ENCODE measurements at regions not wholly inside any gene's neighbourhood (a gene's known extent, or its start where the extent isn't known, plus 50 kb on each side); places are given as distances from the start of the nearest gene placed in this dataset.
"Not testable (repeated sequence)": the region's sequence is repeated elsewhere in the genome, so short reads cannot be mapped to it uniquely, and the experiment has no call there.

DNA sequence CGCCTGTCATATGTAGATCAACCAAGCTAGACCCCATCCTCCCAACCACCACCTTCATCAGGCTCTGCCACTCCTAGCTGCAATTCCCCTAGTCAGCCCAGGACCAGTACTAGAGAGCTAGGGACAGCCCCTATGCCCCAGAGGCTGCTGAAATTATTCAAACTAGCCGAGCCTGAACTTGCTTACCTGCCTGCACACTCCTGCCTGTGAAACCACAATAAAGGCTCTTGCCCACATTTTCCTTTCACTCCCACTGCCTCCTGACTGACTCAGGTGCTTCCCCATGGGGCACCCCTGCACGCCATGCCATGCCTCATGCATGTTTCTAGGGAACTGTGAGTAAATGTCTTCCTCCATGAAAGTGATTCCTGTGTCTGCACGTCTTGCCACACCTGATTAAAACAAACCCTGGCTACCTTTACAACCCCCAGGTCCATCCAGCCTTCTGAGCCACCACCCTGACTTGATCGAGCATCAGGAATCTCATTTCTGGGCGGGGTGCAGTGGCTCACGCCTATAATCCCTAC lies 66.5 kb upstream of the IER3 start:
- no peak for DNase-seq (ENCODE audit: low read depth in 4 of 4, low spot score in 2 of 4)

DNA sequence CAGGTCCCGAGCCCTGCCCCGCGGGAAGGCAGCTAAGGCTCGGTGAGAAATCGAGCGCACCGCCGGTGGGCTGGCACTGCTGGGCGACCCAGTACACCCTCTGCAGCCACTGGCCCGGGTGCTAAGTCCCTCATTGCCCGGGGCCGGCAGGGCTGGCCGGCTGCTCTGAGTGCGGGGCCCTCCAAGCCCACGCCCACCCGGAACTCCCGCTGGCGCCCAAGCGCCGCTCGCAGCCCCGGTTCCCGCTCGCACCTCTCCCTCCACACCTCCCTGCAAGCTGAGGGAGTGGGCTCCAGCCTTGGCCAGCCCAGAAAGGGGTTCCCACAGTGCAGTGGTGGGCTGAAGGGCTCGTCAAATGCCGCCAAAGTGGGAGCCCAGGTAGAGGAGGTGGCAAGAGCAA lies 63.2 kb upstream of the IER3 start:
- DNase-seq (ENCODE audit: low read depth in 4 of 4, low spot score in 2 of 4), result not testable (repeated sequence)

DNA sequence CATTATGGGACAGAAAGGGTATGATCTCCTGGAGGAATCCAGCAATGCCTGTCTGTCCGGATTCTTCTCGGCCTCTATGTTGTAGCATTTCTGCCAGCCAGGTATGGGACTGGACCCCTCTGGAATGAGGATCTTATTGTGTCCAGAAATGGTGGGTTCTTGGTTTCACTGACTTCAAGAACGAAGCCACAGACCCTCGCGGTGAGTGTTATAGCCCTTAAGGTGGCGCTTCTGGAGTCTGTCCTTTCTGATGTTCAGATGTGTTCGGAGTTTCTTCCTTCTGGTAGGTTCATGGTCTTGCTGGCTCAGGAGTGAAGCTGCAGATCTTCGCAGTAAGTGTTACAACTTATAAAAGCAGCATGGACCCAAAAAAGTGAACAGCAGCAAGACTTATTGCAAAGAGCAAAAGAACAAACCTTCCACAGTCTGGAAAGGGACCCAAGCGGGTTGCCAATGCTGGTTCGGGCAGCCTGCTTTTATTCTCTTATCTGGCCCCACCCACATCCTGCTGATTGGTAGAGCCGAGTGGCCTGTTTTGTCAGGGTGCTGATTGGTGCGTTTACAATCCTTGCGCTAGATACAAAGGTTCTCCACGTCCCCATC lies 62.3 kb upstream of the IER3 start:
- no peak for DNase-seq (ENCODE audit: low read depth in 4 of 4, low spot score in 2 of 4)

- DNase-seq (ENCODE audit: low read depth in 4 of 4, low spot score in 2 of 4), result no peak
These were observed 60.0 kb upstream of the IER3 start for GRCh38 chr6:30804333-30804732.

- no peak for DNase-seq (ENCODE audit: low read depth in 4 of 4, low spot score in 2 of 4)
These were observed 58.4 kb upstream of the IER3 start for GRCh38 chr6:30802731-30803130.

DNA sequence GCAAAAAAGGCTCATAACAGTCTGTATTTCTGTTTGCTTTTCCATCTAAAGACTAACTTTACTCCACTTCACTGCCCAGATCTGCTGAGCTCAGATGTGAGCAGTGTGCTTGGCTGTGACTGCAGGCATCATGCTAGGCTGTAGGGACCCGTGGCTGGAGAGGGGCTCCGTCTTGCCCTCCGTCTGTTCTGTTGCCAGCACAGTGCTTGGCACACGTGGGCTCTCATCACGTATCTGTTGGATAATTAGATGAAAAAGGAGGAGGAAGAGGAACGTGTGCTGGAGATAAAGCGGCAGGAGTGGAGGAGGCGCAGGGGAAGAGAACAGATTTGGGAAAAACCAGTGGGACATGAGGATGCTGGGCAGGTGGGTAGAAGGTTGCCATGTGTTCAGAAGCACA lies 57.6 kb upstream of the IER3 start:
- DNase-seq (ENCODE audit: low read depth in 4 of 4, low spot score in 2 of 4), result no peak

DNA sequence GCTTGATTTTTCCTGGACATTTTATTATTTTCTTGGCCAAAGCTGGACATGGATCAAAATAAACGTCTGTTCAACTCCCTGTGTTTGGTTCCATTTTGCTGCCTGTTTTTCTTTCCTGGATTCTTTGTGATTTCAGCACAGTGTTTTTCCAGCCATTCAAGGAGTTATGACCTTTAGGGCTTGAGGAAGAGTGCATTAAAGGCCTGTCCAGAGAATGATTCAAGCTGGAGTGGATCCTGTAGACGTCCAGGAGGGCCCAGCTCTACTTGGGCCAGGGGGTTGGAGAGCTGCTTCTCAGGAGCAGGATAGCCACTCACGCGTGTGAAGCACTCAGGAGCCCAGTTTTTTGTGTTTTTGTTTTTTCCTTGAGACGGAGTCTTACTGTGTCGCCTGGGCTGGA lies 56.5 kb upstream of the IER3 start:
- DNase-seq (ENCODE audit: low read depth in 4 of 4, low spot score in 2 of 4), result no peak

- no peak for DNase-seq (ENCODE audit: low read depth in 4 of 4, low spot score in 2 of 4)
These were observed 54.9 kb upstream of the IER3 start for GRCh38 chr6:30799210-30799609.

GRCh38 chr6:30798494-30798893 lies 54.1 kb upstream of the IER3 start:
- DNase-seq (ENCODE audit: low read depth in 4 of 4, low spot score in 2 of 4), result no peak

DNA sequence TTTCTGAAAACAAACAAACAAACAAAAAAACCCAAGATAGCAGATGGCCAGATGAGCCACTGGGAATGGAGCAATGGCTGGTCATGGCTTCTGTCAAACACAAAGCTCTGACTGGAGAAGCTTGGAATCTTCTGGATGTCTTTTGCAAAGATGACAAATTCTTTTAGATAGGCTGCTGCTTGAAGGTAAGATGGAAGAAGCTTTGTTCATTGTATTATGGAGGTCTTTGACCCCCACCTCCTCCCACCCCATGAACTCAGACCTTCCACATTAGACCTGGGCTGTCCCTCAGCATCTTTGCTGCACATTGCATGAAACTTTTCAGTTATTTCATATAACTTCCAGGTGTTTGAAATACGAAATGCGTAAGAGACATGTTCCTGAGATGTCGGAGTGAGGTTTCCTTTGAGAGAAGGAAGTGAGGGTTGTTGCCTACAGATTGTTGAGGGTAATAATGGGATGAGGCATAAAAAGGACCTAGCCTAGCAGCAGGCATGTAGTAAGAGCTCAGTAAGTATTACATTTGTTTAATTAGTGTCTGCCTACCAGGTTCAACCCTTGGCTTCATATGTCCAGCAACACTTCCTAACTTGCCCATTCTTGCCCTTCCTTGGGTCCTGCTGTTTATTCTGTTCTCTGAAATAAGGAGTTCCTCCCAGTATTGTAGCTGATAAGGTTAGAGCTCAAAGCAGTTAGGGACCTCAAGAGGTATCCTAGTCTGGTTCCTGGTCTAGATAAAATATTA lies 51.4 kb upstream of the IER3 start:
- no peak for DNase-seq (ENCODE audit: low read depth in 4 of 4, low spot score in 2 of 4)
